NB4 (cell line): ENCODE measurements at regions not wholly inside any gene's neighbourhood (a gene's known extent, or its start where the extent isn't known, plus 50 kb on each side); places are given as distances from the start of the nearest gene placed in this dataset.

Source experiments
- DNase-seq: peaks from one replicate; pipeline ENCODE4 v3.0.0; 2010; ENCODE audit warnings: low read depth
- H3K4me3 ChIP-seq: one replicate; pipeline ENCODE4 v1.5.1; 2011; ENCODE audit warnings: mild to moderate bottlenecking, low read depth, low read length, moderate library complexity
- CTCF ChIP-seq: IDR thresholded peaks from one replicate; pipeline ENCODE4 v1.5.1; 2012; ENCODE audit warnings: low read depth, low read length
- MAX ChIP-seq: IDR thresholded peaks from 2 replicates; pipeline ENCODE4 v1.6.1; 2011; ENCODE audit warnings: low read depth, low read length
- MYC ChIP-seq: IDR thresholded peaks from 2 replicates; pipeline ENCODE4 v1.6.1; 2011; ENCODE audit warnings: low read depth, low read length
- POLR2A ChIP-seq: IDR thresholded peaks from 2 replicates; pipeline ENCODE4 v1.6.1; 2011; ENCODE audit warnings: mild to moderate bottlenecking; ENCODE audit not compliant: insufficient read length; ENCODE audit errors: extremely low read depth

- no peak for DNase-seq
- no peak overlapping the region for H3K4me3 ChIP-seq
- no peak for TF ChIP-seq MAX
- no peak for TF ChIP-seq POLR2A
- TF ChIP-seq CTCF = no peak
- TF ChIP-seq MYC = no peak
Measured at GRCh38 chr14:104245075-104245474, 106.7 kb downstream of the KIF26A start.

- TF ChIP-seq CTCF = no peak
- no peak for TF ChIP-seq MYC
- TF ChIP-seq POLR2A = no peak
- TF ChIP-seq MAX = no peak
- no peak overlapping the region for H3K4me3 ChIP-seq
- DNase-seq = no peak
Measured at GRCh38 chr14:104245723-104246122, 107.3 kb downstream of the KIF26A start.

- no peak for DNase-seq
- no peak overlapping the region for H3K4me3 ChIP-seq
- TF ChIP-seq MYC = no peak
- TF ChIP-seq MAX = no peak
- TF ChIP-seq POLR2A = no peak
- TF ChIP-seq CTCF = no peak
Measured at GRCh38 chr14:104246401-104247335, 108.3 kb downstream of the KIF26A start.

- DNase-seq = no peak
- TF ChIP-seq MYC (no peak), POLR2A (no peak), CTCF (no peak), MAX (no peak)
- no peak overlapping the region for H3K4me3 ChIP-seq
Measured at GRCh38 chr14:104247336-104248202, 109.2 kb downstream of the KIF26A start.

GRCh38 chr14:104248203-104249055, 110.0 kb downstream of the KIF26A start:
- TF ChIP-seq POLR2A (no peak), MAX (no peak), MYC (no peak), CTCF (no peak)
- no peak overlapping the region for H3K4me3 ChIP-seq
- DNase-seq = no peak
